Activated naive CD8-positive, alpha-beta T cell treated with anti-CD3 and anti-CD28 coated beads for 36 hours (primary cell): ENCODE measurements at regions not wholly inside any gene's neighbourhood (a gene's known extent, or its start where the extent isn't known, plus 50 kb on each side); places are given as distances from the start of the nearest gene placed in this dataset.

ENCODE experiments used
- DNase-seq: peaks from one replicate; pipeline ENCODE4 v3.0.0; 2021
- H3K27ac Mint-ChIP-seq: one replicate; pipeline ENCODE4 v1.8.0; 2022; ENCODE audit warnings: mild to moderate bottlenecking, moderate library complexity, mixed read lengths
- H3K27me3 Mint-ChIP-seq: one replicate; pipeline ENCODE4 v1.8.0; 2022; ENCODE audit warnings: mild to moderate bottlenecking, mixed read lengths
- H3K36me3 Mint-ChIP-seq: one replicate; pipeline ENCODE4 v1.8.0; 2021; ENCODE audit warnings: mild to moderate bottlenecking, mixed read lengths
- H3K4me1 Mint-ChIP-seq: one replicate; pipeline ENCODE4 v1.8.0; 2021; ENCODE audit warnings: mixed read lengths
- H3K4me3 Mint-ChIP-seq: one replicate; pipeline ENCODE4 v1.8.0; 2022; ENCODE audit warnings: mild to moderate bottlenecking, moderate library complexity, mixed read lengths
- H3K9me3 Mint-ChIP-seq: one replicate; pipeline ENCODE4 v1.8.0; 2022; ENCODE audit warnings: mixed read lengths

GRCh38 chr5:74420947-74421346 is 219.6 kb downstream of the ENC1 start:
- H3K27ac Mint-ChIP-seq, result no peak overlapping the region
- DNase-seq, result no peak
- H3K36me3 Mint-ChIP-seq, result no peaks in the 10 kb centered on the region
- no peaks in the 10 kb centered on the region for H3K4me1 Mint-ChIP-seq
- H3K4me3 Mint-ChIP-seq, result no peak overlapping the region
- H3K9me3 Mint-ChIP-seq, result no peaks in the 10 kb centered on the region
- H3K27me3 Mint-ChIP-seq, result peaks cover 24% of the 10 kb centered on the region

GRCh38 chr5:74420220-74420619 is 220.3 kb downstream of the ENC1 start:
- no peak for DNase-seq
- peaks cover 29% of the 10 kb centered on the region for H3K27me3 Mint-ChIP-seq
- H3K4me1 Mint-ChIP-seq, result no peaks in the 10 kb centered on the region
- no peak overlapping the region for H3K4me3 Mint-ChIP-seq
- H3K27ac Mint-ChIP-seq, result no peak overlapping the region
- no peaks in the 10 kb centered on the region for H3K9me3 Mint-ChIP-seq
- no peaks in the 10 kb centered on the region for H3K36me3 Mint-ChIP-seq

- peaks cover 29% of the 10 kb centered on the region for H3K27me3 Mint-ChIP-seq
- H3K27ac Mint-ChIP-seq, result no peak overlapping the region
- DNase-seq, result no peak
- no peak overlapping the region for H3K4me3 Mint-ChIP-seq
- H3K4me1 Mint-ChIP-seq, result no peaks in the 10 kb centered on the region
- no peaks in the 10 kb centered on the region for H3K9me3 Mint-ChIP-seq
- no peaks in the 10 kb centered on the region for H3K36me3 Mint-ChIP-seq
These were observed 221.1 kb downstream of the ENC1 start for GRCh38 chr5:74419468-74419867.

- Mint-ChIP-seq H3K36me3 (no peaks in the 10 kb centered on the region), H3K4me3 (no peak overlapping the region), H3K9me3 (no peaks in the 10 kb centered on the region), H3K27ac (no peak overlapping the region), H3K4me1 (no peaks in the 10 kb centered on the region), H3K27me3 (peaks cover 29% of the 10 kb centered on the region)
- DNase-seq, result no peak
These were observed 221.8 kb downstream of the ENC1 start for GRCh38 chr5:74418709-74419108.

GRCh38 chr5:74418261-74418660 is 222.3 kb downstream of the ENC1 start:
- DNase-seq, result no peak
- no peak overlapping the region for H3K4me3 Mint-ChIP-seq
- peaks cover 31% of the 10 kb centered on the region for H3K27me3 Mint-ChIP-seq
- H3K4me1 Mint-ChIP-seq, result no peaks in the 10 kb centered on the region
- H3K27ac Mint-ChIP-seq, result no peak overlapping the region
- no peaks in the 10 kb centered on the region for H3K36me3 Mint-ChIP-seq
- no peaks in the 10 kb centered on the region for H3K9me3 Mint-ChIP-seq

- Mint-ChIP-seq H3K4me3 (no peak overlapping the region), H3K9me3 (no peaks in the 10 kb centered on the region), H3K4me1 (no peaks in the 10 kb centered on the region), H3K27ac (no peak overlapping the region), H3K36me3 (no peaks in the 10 kb centered on the region), H3K27me3 (peaks cover 30% of the 10 kb centered on the region)
- DNase-seq, result no peak
These were observed 224.8 kb downstream of the ENC1 start for GRCh38 chr5:74415695-74416102.

- DNase-seq, result no peak
- peaks cover 18% of the 10 kb centered on the region for H3K27me3 Mint-ChIP-seq
- no peak overlapping the region for H3K4me3 Mint-ChIP-seq
- no peaks in the 10 kb centered on the region for H3K9me3 Mint-ChIP-seq
- no peaks in the 10 kb centered on the region for H3K36me3 Mint-ChIP-seq
- no peak overlapping the region for H3K27ac Mint-ChIP-seq
- no peaks in the 10 kb centered on the region for H3K4me1 Mint-ChIP-seq
These were observed 226.3 kb downstream of the ENC1 start for GRCh38 chr5:74414228-74414627.

- no peak overlapping the region for H3K27ac Mint-ChIP-seq
- no peaks in the 10 kb centered on the region for H3K36me3 Mint-ChIP-seq
- no peak overlapping the region for H3K4me3 Mint-ChIP-seq
- H3K4me1 Mint-ChIP-seq, result no peaks in the 10 kb centered on the region
- peaks cover 20% of the 10 kb centered on the region for H3K27me3 Mint-ChIP-seq
- no peak for DNase-seq
- no peaks in the 10 kb centered on the region for H3K9me3 Mint-ChIP-seq
These were observed 227.0 kb downstream of the ENC1 start for GRCh38 chr5:74413403-74414048.

GRCh38 chr5:74412066-74412465 is 228.5 kb downstream of the ENC1 start:
- peaks cover 22% of the 10 kb centered on the region for H3K27me3 Mint-ChIP-seq
- H3K4me3 Mint-ChIP-seq, result no peak overlapping the region
- no peaks in the 10 kb centered on the region for H3K36me3 Mint-ChIP-seq
- no peaks in the 10 kb centered on the region for H3K9me3 Mint-ChIP-seq
- H3K27ac Mint-ChIP-seq, result no peak overlapping the region
- H3K4me1 Mint-ChIP-seq, result no peaks in the 10 kb centered on the region
- no peak for DNase-seq

- Mint-ChIP-seq H3K27ac (no peak overlapping the region), H3K9me3 (no peaks in the 10 kb centered on the region), H3K4me1 (no peaks in the 10 kb centered on the region), H3K27me3 (peaks cover 13% of the 10 kb centered on the region), H3K36me3 (no peaks in the 10 kb centered on the region), H3K4me3 (no peak overlapping the region)
- no peak for DNase-seq
These were observed 230.8 kb downstream of the ENC1 start for GRCh38 chr5:74409712-74410111.

- H3K27me3 Mint-ChIP-seq, result peaks cover 13% of the 10 kb centered on the region
- no peaks in the 10 kb centered on the region for H3K4me1 Mint-ChIP-seq
- no peak overlapping the region for H3K4me3 Mint-ChIP-seq
- no peak overlapping the region for H3K27ac Mint-ChIP-seq
- H3K36me3 Mint-ChIP-seq, result no peaks in the 10 kb centered on the region
- DNase-seq, result no peak
- no peaks in the 10 kb centered on the region for H3K9me3 Mint-ChIP-seq
These were observed 231.3 kb downstream of the ENC1 start for GRCh38 chr5:74409166-74409706.

GRCh38 chr5:74408150-74409043 is 232.1 kb downstream of the ENC1 start:
- Mint-ChIP-seq H3K4me1 (no peaks in the 10 kb centered on the region), H3K4me3 (no peak overlapping the region), H3K9me3 (no peaks in the 10 kb centered on the region), H3K27ac (no peak overlapping the region), H3K36me3 (no peaks in the 10 kb centered on the region), H3K27me3 (peaks cover 10% of the 10 kb centered on the region)
- no peak for DNase-seq

- H3K27me3 Mint-ChIP-seq, result peaks cover 4% of the 10 kb centered on the region
- H3K4me3 Mint-ChIP-seq, result no peak overlapping the region
- no peaks in the 10 kb centered on the region for H3K4me1 Mint-ChIP-seq
- H3K36me3 Mint-ChIP-seq, result no peaks in the 10 kb centered on the region
- H3K9me3 Mint-ChIP-seq, result no peaks in the 10 kb centered on the region
- no peak overlapping the region for H3K27ac Mint-ChIP-seq
- no peak for DNase-seq
These were observed 232.8 kb downstream of the ENC1 start for GRCh38 chr5:74407701-74408100.

GRCh38 chr5:74406844-74407243 is 233.7 kb downstream of the ENC1 start:
- Mint-ChIP-seq H3K36me3 (no peaks in the 10 kb centered on the region), H3K27me3 (peaks cover 4% of the 10 kb centered on the region), H3K4me1 (no peaks in the 10 kb centered on the region), H3K27ac (no peak overlapping the region), H3K4me3 (no peak overlapping the region), H3K9me3 (no peaks in the 10 kb centered on the region)
- no peak for DNase-seq

GRCh38 chr5:74405593-74405992 is 234.9 kb downstream of the ENC1 start:
- Mint-ChIP-seq H3K27ac (no peak overlapping the region), H3K4me1 (no peaks in the 10 kb centered on the region), H3K36me3 (no peaks in the 10 kb centered on the region), H3K9me3 (no peaks in the 10 kb centered on the region), H3K4me3 (no peak overlapping the region), H3K27me3 (peaks cover 4% of the 10 kb centered on the region)
- DNase-seq, result no peak
